B cell (primary cell): ENCODE measurements at regions not wholly inside any gene's neighbourhood (a gene's known extent, or its start where the extent isn't known, plus 50 kb on each side); places are given as distances from the start of the nearest gene placed in this dataset.

Source experiments
- ATAC-seq: fragments of 200-7000 bp; cut with Tn5 transposase; one replicate; pipeline ENCODE4 v1.10.0; 2021; ENCODE audit warnings: low read depth, mild to moderate bottlenecking, moderate number of reproducible peaks, moderate library complexity
- CTCF ChIA-PET: fragments of 350-600 bp; sonication (Branson Sonifier 250); formaldehyde crosslinking; loops from one replicate; lab custom pipeline; 2021; ENCODE audit warnings: antibody characterized with exemption, inconsistent platforms; lab: Charles Lee
- POLR2A ChIA-PET: fragments of 350-600 bp; sonication (Branson Sonifier 250); formaldehyde crosslinking; loops from one replicate; lab custom pipeline; 2021; ENCODE audit warnings: antibody characterized with exemption; lab: Charles Lee
- DNase-seq: peaks from one replicate; pipeline ENCODE4 v3.0.0; 2013
- H2AFZ ChIP-seq: 2 replicates; pipeline ENCODE4 v1.6.1; 2012; ENCODE audit warnings: mild to moderate bottlenecking, low read depth, low read length; ENCODE audit not compliant: insufficient read depth, poor library complexity, severe bottlenecking
- H3K27ac ChIP-seq, 2 donors: 1 replicate in 1 of 2; 2 replicates in 1 of 2; pipeline ENCODE4 v1.5.1; 2012 to 2013; ENCODE audit warnings: low read length in 2 of 2, mild to moderate bottlenecking in 2 of 2, moderate library complexity in 1 of 2
- H3K27me3 ChIP-seq, 4 experiments: fragments of 200-600 bp in 1 of 4; sonication (generic) in 1 of 4; replicated peaks in 1 of 4; 1 replicate in 2 of 4; 2 replicates in 2 of 4; pipeline versions ENCODE4 v1.6.1 to v1.7.0; 2013 to 2016; ENCODE audit warnings: low read length in 3 of 4, mild to moderate bottlenecking in 2 of 4, mixed read lengths in 1 of 4, moderate library complexity in 1 of 4; ENCODE audit not compliant: insufficient read depth in 4 of 4, control insufficient read depth in 3 of 4; ENCODE audit errors: control extremely low read depth in 1 of 4
- H3K36me3 ChIP-seq, 2 experiments: replicated peaks in 1 of 2; 1 replicate in 1 of 2; 2 replicates in 1 of 2; pipeline versions ENCODE4 v1.6.1 to v1.7.1; 2013; ENCODE audit warnings: low read length in 1 of 2; ENCODE audit not compliant: insufficient read depth in 2 of 2, control insufficient read depth in 1 of 2; ENCODE audit errors: control extremely low read depth in 1 of 2, extremely low read depth in 1 of 2
- H3K4me1 ChIP-seq, 2 donors: fragments of 200-600 bp in 1 of 2; sonication (generic) in 1 of 2; 1 replicate in 1 of 2; 2 replicates in 1 of 2; pipeline versions ENCODE4 v1.5.1 to v1.6.1; 2013 to 2017; ENCODE audit warnings: low read length in 2 of 2; ENCODE audit not compliant: control insufficient read depth in 2 of 2, insufficient read depth in 2 of 2
- H3K4me2 ChIP-seq: replicated peaks from 2 replicates; pipeline ENCODE3; 2012; ENCODE audit warnings: mild to moderate bottlenecking, low read depth, low read length; ENCODE audit not compliant: poor library complexity, severe bottlenecking
- H3K4me3 ChIP-seq, 5 experiments: fragments of 200-600 bp in 1 of 5; sonication (generic) in 1 of 5; 1 replicate in 3 of 5; 2 replicates in 2 of 5; pipeline versions ENCODE4 v1.5.1 to v1.7.0; 2011 to 2016; ENCODE audit warnings: low read length in 4 of 5, mild to moderate bottlenecking in 4 of 5, low read depth in 2 of 5, control low read depth in 1 of 5, moderate library complexity in 1 of 5; ENCODE audit not compliant: insufficient read depth in 1 of 5; ENCODE audit errors: control extremely low read depth in 1 of 5, extremely low read depth in 1 of 5
- H3K79me2 ChIP-seq: fragments of 200-600 bp; sonication (generic); one replicate; pipeline ENCODE4 v1.6.0; 2016; ENCODE audit warnings: low read length; ENCODE audit not compliant: control insufficient read depth, insufficient read depth
- H3K9ac ChIP-seq: fragments of 200-600 bp; sonication (generic); 2 replicates; pipeline ENCODE4 v1.6.1; 2017; ENCODE audit warnings: mild to moderate bottlenecking, low read length, moderate library complexity
- H3K9me3 ChIP-seq, 3 donors: one replicate each; pipeline versions ENCODE4 v1.6.1 to v1.7.1; 2013; ENCODE audit warnings: low read length in 2 of 3; ENCODE audit not compliant: control insufficient read depth in 2 of 3, insufficient read depth in 1 of 3; ENCODE audit errors: control extremely low read depth in 1 of 3
- H4K20me1 ChIP-seq: 2 replicates; pipeline ENCODE4 v1.6.0; 2012; ENCODE audit warnings: mild to moderate bottlenecking, low read length; ENCODE audit not compliant: insufficient read depth, control insufficient read depth, poor library complexity, severe bottlenecking
- H3K27ac Mint-ChIP-seq: one replicate; pipeline ENCODE4 v1.8.0; 2021; ENCODE audit warnings: mixed read lengths
- H3K27me3 Mint-ChIP-seq: one replicate; pipeline ENCODE4 v1.8.0; 2021; ENCODE audit warnings: mixed read lengths
- H3K4me1 Mint-ChIP-seq: one replicate; pipeline ENCODE4 v1.8.0; 2021; ENCODE audit warnings: mixed read lengths
- H3K4me3 Mint-ChIP-seq: one replicate; pipeline ENCODE4 v1.8.0; 2021; ENCODE audit warnings: mixed read lengths
- H3K9me3 Mint-ChIP-seq: one replicate; pipeline ENCODE4 v1.8.0; 2022; ENCODE audit warnings: mixed read lengths; ENCODE audit not compliant: insufficient read depth
- EZH2 ChIP-seq: IDR thresholded peaks from 2 replicates; pipeline ENCODE4 v1.6.1; 2012; ENCODE audit warnings: borderline replicate concordance, low read depth, mild to moderate bottlenecking, moderate library complexity, low read length; ENCODE audit not compliant: insufficient read depth, poor library complexity, severe bottlenecking
- WGBS: methylation state at CpG from one replicate; pipeline ENCODE4 v1.1.5; 2013; ENCODE audit warnings: missing lambda C conversion rate; ENCODE audit not compliant: insufficient coverage; 5-methylcytosine and 5-hydroxymethylcytosine counted together
- intact Hi-C: fragments of 100-400 bp; cut with micrococcal nuclease; formaldehyde crosslinking; loops from one replicate; pipeline ENCODE4 v1.10.0; 2022
- TF ChIP-seq, protein P1 (sequence below): fragments of 200-600 bp; IDR thresholded peaks from one replicate; pipeline ENCODE4 v1.8.0; 2022; ENCODE audit warnings: antibody characterized with exemption, mild to moderate bottlenecking

DNA sequence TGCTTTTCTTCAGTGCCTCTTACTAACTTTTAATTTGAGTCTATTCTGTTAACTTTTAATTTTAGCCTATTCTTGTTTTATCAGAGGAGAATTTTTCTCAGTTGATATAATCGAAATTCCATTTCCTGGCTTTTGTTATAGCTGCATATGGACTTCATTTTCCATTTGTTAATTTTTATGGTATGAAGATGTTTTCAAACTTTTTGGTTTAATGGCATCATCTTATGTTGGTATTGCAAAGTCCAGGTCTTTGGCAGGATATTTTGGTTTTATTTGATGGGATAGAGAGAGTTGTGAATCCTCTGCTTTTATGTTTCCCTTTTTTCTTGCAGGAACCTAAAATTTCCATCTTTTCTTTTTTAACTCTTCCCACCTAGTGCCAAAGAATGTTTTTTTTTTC, 70.9 kb upstream of the RAPGEF4 start:
- Mint-ChIP-seq H3K27me3 (peaks cover 6% of the 10 kb centered on the region), H3K27ac (no peak overlapping the region), H3K9me3 (peaks cover 4% of the 10 kb centered on the region), H3K4me3 (no peak overlapping the region), H3K4me1 (no peaks in the 10 kb centered on the region)
- no peaks in the 10 kb centered on the region for H4K20me1 ChIP-seq
- ChIA-PET POLR2A (no interaction called here), CTCF (no interaction called here)
- H3K9ac ChIP-seq: no peak overlapping the region
- no peak for ATAC-seq
- H3K27me3 ChIP-seq: no peaks in the 10 kb centered on the region
- no peaks in the 10 kb centered on the region for H3K36me3 ChIP-seq
- no peak overlapping the region for H3K4me2 ChIP-seq
- no peaks in the 10 kb centered on the region for H3K4me1 ChIP-seq
- intact Hi-C loops: no loop called here
- no peak for DNase-seq
- no peak overlapping the region for H3K27ac ChIP-seq
- H3K9me3 ChIP-seq: peaks cover 0 to 5% (median 0%) of the 10 kb centered on the region in 3 donors
- WGBS: no CpG with 5 or more reads among the region's 1 CpG
- no peak for TF ChIP-seq EZH2
- TF ChIP-seq, protein P1, sequence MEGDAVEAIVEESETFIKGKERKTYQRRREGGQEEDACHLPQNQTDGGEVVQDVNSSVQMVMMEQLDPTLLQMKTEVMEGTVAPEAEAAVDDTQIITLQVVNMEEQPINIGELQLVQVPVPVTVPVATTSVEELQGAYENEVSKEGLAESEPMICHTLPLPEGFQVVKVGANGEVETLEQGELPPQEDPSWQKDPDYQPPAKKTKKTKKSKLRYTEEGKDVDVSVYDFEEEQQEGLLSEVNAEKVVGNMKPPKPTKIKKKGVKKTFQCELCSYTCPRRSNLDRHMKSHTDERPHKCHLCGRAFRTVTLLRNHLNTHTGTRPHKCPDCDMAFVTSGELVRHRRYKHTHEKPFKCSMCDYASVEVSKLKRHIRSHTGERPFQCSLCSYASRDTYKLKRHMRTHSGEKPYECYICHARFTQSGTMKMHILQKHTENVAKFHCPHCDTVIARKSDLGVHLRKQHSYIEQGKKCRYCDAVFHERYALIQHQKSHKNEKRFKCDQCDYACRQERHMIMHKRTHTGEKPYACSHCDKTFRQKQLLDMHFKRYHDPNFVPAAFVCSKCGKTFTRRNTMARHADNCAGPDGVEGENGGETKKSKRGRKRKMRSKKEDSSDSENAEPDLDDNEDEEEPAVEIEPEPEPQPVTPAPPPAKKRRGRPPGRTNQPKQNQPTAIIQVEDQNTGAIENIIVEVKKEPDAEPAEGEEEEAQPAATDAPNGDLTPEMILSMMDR: no peak
- H2AFZ ChIP-seq: no peak overlapping the region
- H3K79me2 ChIP-seq: no peaks in the 10 kb centered on the region
- no peak overlapping the region for H3K4me3 ChIP-seq

DNA sequence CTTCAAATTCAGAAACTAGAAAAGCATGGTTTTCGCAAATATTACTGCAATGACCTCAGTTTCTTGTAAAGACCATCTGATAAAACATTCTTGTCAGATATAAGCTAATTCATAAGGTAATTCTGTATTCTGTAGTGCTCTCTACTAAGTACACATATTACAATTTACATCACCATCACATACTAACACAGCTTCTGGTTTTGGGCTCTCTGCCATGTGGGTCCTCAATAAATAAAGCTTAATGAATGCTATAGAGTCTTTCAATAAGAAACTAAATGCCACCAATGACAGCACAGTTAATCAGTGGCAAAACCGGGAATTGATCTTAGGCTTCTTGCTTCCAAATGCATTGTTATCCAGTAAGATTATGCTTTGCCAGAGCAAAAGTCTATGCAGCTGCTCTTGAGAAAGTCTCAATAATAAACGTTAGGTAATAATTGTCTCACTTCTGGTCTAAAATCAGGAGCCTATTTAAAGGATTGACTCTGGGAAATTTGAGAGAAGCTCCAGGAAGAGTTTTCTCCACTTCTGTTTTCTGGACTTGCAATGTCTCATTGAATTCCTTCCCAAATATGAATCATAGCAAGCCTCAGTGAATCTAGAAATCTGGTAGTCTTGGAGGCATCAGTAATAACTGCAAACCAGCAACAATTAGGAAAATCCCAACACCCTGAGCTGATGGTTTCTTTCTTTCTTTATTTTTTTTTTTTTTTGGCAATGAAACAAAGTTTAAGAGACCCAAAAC, 67.9 kb upstream of the RAPGEF4 start:
- H3K4me1 Mint-ChIP-seq: no peaks in the 10 kb centered on the region
- H3K27ac ChIP-seq: no peak overlapping the region
- DNase-seq (no peak), ATAC-seq (no peak)
- H3K27me3 ChIP-seq: no peaks in the 10 kb centered on the region
- no CpG with 5 or more reads among the region's 3 CpGs for WGBS
- H4K20me1 ChIP-seq: no peaks in the 10 kb centered on the region
- H3K4me3 Mint-ChIP-seq: no peak overlapping the region
- H3K4me2 ChIP-seq: no peak overlapping the region
- H3K4me1 ChIP-seq: no peaks in the 10 kb centered on the region
- intact Hi-C loops: no loop called here
- no peak overlapping the region for H3K27ac Mint-ChIP-seq
- H3K9ac ChIP-seq: no peak overlapping the region
- no peaks in the 10 kb centered on the region for H3K36me3 ChIP-seq
- no peak overlapping the region for H3K4me3 ChIP-seq
- CTCF ChIA-PET: interaction anchor here (0.9 kb wide), 1 partner anchor 12 kb away, joined by 3 read pairs; no protein-coding TSS in a partner anchor
- peaks cover 0 to 5% (median 0%) of the 10 kb centered on the region in 3 donors for H3K9me3 ChIP-seq
- no peak overlapping the region for H2AFZ ChIP-seq
- POLR2A ChIA-PET: no interaction called here
- peaks cover 4% of the 10 kb centered on the region for H3K9me3 Mint-ChIP-seq
- TF ChIP-seq, protein P1: no peak
- TF ChIP-seq EZH2: no peak
- peaks cover under 1% of the 10 kb centered on the region for H3K27me3 Mint-ChIP-seq
- H3K79me2 ChIP-seq: no peaks in the 10 kb centered on the region
